Fibroblast of villous mesenchyme (primary cell): ENCODE measurements at regions not wholly inside any gene's neighbourhood (a gene's known extent, or its start where the extent isn't known, plus 50 kb on each side); places are given as distances from the start of the nearest gene placed in this dataset.

Source experiments
- DNase-seq: peaks from one replicate; pipeline ENCODE4 v3.0.0-alpha.2; 2010; ENCODE audit warnings: low read depth
- H3K4me3 ChIP-seq: 2 replicates; pipeline ENCODE4 v1.5.1; 2011; ENCODE audit warnings: low read depth, mild to moderate bottlenecking, low read length
- TF ChIP-seq, protein P1 (sequence below): IDR thresholded peaks from 2 replicates; pipeline ENCODE4 v1.5.1; 2012; ENCODE audit warnings: low read depth, mild to moderate bottlenecking, low read length; ENCODE audit not compliant: insufficient read depth

DNA sequence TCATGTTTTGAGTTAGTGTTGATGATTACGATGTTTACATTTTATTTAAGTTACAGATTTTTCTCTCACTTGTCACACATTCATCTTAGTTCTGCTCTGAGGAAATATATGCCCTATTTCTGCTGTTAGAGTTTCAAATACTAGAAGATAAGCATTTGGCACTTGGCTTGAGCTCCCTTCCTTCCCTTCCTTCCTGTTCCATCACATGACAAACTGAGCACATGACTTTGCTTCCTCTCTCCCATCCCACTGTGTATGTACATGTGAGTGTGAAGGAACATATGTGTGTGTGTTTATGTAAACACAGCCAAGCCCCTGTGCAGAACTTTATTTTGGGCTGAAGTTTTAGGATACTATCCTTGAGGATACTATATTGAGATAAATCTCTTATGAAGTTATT lies 795.9 kb upstream of the IGFBP3 start:
- no peak overlapping the region for H3K4me3 ChIP-seq
- DNase-seq, result no peak
- TF ChIP-seq, protein P1, sequence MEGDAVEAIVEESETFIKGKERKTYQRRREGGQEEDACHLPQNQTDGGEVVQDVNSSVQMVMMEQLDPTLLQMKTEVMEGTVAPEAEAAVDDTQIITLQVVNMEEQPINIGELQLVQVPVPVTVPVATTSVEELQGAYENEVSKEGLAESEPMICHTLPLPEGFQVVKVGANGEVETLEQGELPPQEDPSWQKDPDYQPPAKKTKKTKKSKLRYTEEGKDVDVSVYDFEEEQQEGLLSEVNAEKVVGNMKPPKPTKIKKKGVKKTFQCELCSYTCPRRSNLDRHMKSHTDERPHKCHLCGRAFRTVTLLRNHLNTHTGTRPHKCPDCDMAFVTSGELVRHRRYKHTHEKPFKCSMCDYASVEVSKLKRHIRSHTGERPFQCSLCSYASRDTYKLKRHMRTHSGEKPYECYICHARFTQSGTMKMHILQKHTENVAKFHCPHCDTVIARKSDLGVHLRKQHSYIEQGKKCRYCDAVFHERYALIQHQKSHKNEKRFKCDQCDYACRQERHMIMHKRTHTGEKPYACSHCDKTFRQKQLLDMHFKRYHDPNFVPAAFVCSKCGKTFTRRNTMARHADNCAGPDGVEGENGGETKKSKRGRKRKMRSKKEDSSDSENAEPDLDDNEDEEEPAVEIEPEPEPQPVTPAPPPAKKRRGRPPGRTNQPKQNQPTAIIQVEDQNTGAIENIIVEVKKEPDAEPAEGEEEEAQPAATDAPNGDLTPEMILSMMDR, result no peak

DNA sequence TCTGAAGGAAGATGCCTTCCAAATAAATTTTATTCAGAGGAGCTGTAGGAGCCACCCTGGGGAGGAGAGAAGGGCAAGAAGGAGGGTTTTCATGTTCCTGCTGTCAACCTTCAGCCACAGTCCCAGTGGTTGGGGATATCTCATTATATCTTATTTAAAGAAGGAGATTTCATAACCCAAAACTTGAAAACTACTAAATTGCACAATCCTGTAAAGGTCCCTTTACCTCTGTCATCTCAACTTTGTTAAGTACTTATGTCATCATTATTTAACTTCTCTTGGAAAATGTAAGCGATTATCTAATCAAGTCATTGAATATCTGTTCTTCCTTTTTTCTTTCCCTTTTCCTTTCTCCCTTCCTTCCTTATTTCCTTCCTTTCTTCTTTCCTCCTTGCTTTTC lies 794.5 kb upstream of the IGFBP3 start:
- peak; percentile 39 for DNase-seq
- no peak overlapping the region for H3K4me3 ChIP-seq
- TF ChIP-seq, protein P1, result no peak

DNA sequence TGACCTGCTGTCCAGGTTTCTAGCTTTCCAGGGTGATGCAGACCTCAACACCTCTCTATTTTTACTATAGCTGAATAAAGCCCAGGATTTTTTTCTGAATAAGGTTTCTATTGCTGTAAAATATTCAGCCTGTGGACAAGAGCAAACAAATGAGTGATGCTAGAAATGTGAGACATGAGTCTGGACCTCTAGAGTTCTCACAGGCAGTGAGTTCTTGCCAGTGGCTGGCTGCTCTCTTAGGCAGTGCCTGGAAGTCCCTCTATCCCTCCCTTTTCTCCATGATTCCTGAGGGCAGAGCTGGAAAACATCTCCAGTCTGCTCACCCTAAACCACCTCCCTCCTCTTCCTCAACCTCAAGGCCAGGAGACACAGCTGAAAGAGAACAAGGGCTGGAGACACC lies 793.8 kb upstream of the IGFBP3 start:
- no peak for DNase-seq
- no peak overlapping the region for H3K4me3 ChIP-seq
- TF ChIP-seq, protein P1, result no peak

DNA sequence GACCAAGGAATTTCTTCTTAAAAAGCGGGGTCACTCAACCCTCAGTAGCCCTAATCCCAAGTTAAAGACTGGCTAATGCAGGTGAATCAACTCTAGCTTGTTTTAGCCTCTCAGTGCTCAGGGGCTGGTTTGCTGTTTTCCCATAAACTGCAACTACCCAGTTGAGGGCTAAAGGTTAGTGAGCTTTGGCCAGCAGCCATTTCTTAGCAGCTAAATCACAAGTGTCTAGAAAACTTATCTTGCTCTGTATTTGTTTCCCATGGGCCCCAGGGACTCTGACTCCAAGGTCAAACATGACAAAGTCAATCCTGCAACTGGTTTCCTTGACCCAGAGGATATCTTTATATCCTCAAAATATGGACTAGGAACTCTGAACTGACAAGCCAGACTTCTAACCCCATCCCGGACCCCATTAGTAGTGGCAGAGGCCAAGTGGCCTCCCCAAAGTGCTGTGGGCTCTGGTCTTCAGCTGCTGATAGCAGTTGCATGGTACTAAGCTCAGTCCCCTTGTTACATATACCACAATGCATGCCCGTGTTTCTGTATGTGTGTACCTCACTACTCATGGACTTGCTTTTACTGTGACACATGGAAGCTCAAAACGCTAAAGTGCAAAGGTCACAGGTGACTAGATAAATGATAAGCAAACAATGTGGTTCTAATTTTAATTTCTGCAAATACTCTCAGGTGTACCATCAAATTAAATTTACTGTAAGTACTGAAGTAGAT lies 793.0 kb upstream of the IGFBP3 start:
- no peak overlapping the region for H3K4me3 ChIP-seq
- TF ChIP-seq, protein P1, result no peak
- DNase-seq, result peak; percentile 82

DNA sequence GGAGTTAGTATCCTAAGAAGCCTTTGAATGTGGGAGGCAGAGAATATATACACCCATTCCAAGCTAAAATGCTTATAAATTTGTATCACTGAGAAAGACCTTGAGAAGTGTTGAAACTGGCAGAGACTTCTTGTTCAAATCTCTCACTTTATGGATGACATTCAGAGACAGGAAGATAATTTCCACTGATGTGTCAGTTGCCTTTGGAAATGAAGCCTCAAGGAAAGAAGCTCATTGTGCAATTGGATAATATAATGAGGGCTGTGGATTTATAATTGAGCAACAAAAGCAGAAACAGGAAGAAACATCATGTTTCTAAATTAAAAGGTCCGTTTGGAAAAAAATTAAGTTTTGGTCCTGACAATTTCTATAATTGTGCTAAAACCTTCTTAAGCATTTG lies 789.9 kb upstream of the IGFBP3 start:
- peak; percentile 66 for DNase-seq
- TF ChIP-seq, protein P1, result no peak
- H3K4me3 ChIP-seq, result no peak overlapping the region

DNA sequence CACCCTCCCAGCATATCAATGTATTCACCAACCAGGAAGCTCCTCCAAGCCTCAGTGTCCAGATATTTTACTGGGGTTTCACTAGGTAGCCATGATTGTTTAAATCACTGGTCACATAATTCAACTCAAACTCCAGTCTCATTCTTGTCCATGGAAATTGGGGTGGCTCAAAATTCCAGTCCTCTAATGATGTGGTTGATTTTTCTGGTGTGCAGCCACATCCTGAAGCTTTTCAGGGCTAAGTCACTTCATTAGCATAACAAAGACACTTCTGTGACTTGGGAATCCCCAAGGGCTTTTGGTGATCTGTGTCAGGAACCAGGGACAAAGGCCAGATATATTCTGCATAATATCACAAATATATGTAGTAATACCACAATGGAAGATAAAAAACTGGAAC lies 786.9 kb upstream of the IGFBP3 start:
- H3K4me3 ChIP-seq, result no peak overlapping the region
- TF ChIP-seq, protein P1, result no peak
- no peak for DNase-seq
